Tibial nerve (tissue), 4 donors: ENCODE measurements at regions not wholly inside any gene's neighbourhood (a gene's known extent, or its start where the extent isn't known, plus 50 kb on each side); places are given as distances from the start of the nearest gene placed in this dataset.

Experiments used
- DNase-seq, 2 donors: peaks; one replicate each; pipeline ENCODE4 v3.0.0-alpha.2; 2019; ENCODE audit warnings: low spot score in 2 of 2
- H3K27ac ChIP-seq, 4 donors: fragments of 200-600 bp; sonication (generic) in 3 of 4; one replicate each; pipeline ENCODE4 v1.5.1; 2017 to 2019; ENCODE audit warnings: mild to moderate bottlenecking in 1 of 4
- H3K27me3 ChIP-seq, 2 donors: fragments of 200-600 bp; sonication (generic) in 1 of 2; one replicate each; pipeline versions ENCODE4 v1.5.1 to v1.6.0; 2017 to 2019
- H3K36me3 ChIP-seq, 3 donors: fragments of 200-600 bp; sonication (generic); one replicate each; pipeline ENCODE4 v1.5.1; 2018 to 2019
- H3K4me1 ChIP-seq, 4 donors: fragments of 200-600 bp; sonication (generic) in 3 of 4; one replicate each; pipeline ENCODE4 v1.5.1; 2017 to 2019
- H3K4me3 ChIP-seq, 4 donors: fragments of 200-600 bp; sonication (generic) in 3 of 4; one replicate each; pipeline ENCODE4 v1.5.1; 2017 to 2019; ENCODE audit warnings: mild to moderate bottlenecking in 1 of 4, moderate library complexity in 1 of 4
- H3K9me3 ChIP-seq, 4 donors: fragments of 200-600 bp; sonication (generic) in 3 of 4; one replicate each; pipeline ENCODE4 v1.5.1; 2017 to 2019
- EP300 ChIP-seq, 2 donors: sonication (generic); formaldehyde crosslinking; IDR thresholded peaks; one replicate each; pipeline ENCODE4 v1.6.1; 2017; ENCODE audit warnings: antibody characterized with exemption in 2 of 2, mild to moderate bottlenecking in 1 of 2
- POLR2A ChIP-seq, 2 donors: fragments of 450-650 bp; IDR thresholded peaks; one replicate each; pipeline ENCODE4 v1.6.1; 2017; ENCODE audit warnings: antibody characterized with exemption in 2 of 2, mild to moderate bottlenecking in 2 of 2, moderate library complexity in 2 of 2
- WGBS, 2 donors: methylation state at CpG; one replicate each; pipeline ENCODE4 v1.1.5; 2018; 5-methylcytosine and 5-hydroxymethylcytosine counted together
- TF ChIP-seq, protein P1 (sequence below), 5 experiments: fragments of 200-600 bp in 3 of 5; fragments of 450-650 bp in 2 of 5; sonication (generic) in 3 of 5; IDR thresholded peaks; one replicate each; pipeline ENCODE4 v1.5.1; 2016 to 2019; ENCODE audit warnings: antibody characterized with exemption in 5 of 5, mild to moderate bottlenecking in 3 of 5, moderate library complexity in 2 of 5

DNA sequence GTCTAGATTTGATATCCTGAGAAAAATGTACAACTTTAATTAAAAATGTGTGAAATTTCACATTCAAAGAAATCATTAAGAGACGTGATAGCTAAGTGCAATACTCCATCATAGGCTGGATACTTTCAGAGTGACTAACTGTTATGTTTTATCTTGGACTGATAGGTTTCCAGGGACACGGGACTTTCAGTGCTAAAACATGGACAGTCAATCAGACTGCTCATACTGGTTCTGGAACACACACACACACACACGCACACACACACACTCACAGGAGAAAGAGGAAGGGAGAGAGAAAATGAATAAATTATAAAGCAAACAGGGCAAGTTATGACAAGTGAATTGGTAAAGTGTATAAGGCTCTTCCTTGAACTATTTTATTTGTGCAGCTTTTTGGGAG lies 955.9 kb downstream of the SLITRK5 start:
- WGBS, 2 donors = 58 to 67% methylated on average over 3 of the region's 3 CpGs
- TF ChIP-seq, protein P1, sequence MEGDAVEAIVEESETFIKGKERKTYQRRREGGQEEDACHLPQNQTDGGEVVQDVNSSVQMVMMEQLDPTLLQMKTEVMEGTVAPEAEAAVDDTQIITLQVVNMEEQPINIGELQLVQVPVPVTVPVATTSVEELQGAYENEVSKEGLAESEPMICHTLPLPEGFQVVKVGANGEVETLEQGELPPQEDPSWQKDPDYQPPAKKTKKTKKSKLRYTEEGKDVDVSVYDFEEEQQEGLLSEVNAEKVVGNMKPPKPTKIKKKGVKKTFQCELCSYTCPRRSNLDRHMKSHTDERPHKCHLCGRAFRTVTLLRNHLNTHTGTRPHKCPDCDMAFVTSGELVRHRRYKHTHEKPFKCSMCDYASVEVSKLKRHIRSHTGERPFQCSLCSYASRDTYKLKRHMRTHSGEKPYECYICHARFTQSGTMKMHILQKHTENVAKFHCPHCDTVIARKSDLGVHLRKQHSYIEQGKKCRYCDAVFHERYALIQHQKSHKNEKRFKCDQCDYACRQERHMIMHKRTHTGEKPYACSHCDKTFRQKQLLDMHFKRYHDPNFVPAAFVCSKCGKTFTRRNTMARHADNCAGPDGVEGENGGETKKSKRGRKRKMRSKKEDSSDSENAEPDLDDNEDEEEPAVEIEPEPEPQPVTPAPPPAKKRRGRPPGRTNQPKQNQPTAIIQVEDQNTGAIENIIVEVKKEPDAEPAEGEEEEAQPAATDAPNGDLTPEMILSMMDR (IDR thresholded peaks at IDR 0.05) = no peak
- TF ChIP-seq EP300 (IDR thresholded peaks at IDR 0.05) = no peak

DNA sequence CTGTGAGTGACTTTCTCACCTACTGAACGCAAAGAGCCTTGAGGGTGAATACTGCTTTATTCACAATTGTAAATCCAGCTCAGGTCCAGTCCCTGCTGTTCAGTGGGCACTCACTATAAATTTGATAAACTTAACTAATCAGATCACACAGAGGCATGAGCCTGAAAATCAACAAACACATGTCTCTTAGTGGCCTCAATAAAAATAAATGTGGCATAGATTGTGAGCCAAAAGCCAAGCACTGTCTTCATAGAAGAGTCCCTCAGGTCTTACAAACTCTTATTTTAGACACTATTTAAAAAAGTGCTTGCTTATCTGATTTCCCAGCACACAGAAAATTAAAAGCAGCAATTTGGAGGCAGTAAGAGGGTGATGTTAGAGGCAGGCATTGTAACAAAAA lies 957.7 kb downstream of the SLITRK5 start:
- TF ChIP-seq EP300 (IDR thresholded peaks at IDR 0.05) = no peak
- TF ChIP-seq, protein P1 (IDR thresholded peaks at IDR 0.05) = no peak
- no peaks in the 10 kb centered on the region for H3K36me3 ChIP-seq
- WGBS, 2 donors = 0 to 59% methylated on average over 1 of the region's 1 CpG
- H3K4me1 ChIP-seq = no peaks in the 10 kb centered on the region
- peaks cover 0 to 3% (median 0%) of the 10 kb centered on the region in 4 donors for H3K9me3 ChIP-seq
- no peak for DNase-seq
- no peak overlapping the region for H3K4me3 ChIP-seq
- H3K27ac ChIP-seq = no peak overlapping the region
- H3K27me3 ChIP-seq = no peaks in the 10 kb centered on the region

More for the DNA sequence above, 955.9 kb downstream of the SLITRK5 start:
- H3K36me3 ChIP-seq = no peaks in the 10 kb centered on the region
- no peaks in the 10 kb centered on the region for H3K27me3 ChIP-seq
- peaks cover 0 to 3% (median 0%) of the 10 kb centered on the region in 4 donors for H3K9me3 ChIP-seq
- no peak for DNase-seq
- H3K4me1 ChIP-seq = no peaks in the 10 kb centered on the region
- H3K4me3 ChIP-seq = no peak overlapping the region
- no peak overlapping the region for H3K27ac ChIP-seq

GRCh38 chr13:88637935-88638334 lies 966.8 kb downstream of the SLITRK5 start:
- no peak overlapping the region for H3K4me3 ChIP-seq
- H3K36me3 ChIP-seq = no peaks in the 10 kb centered on the region
- H3K9me3 ChIP-seq = peaks cover 0 to 2% (median 0%) of the 10 kb centered on the region in 4 donors
- no peak overlapping the region for H3K27ac ChIP-seq
- TF ChIP-seq POLR2A (IDR thresholded peaks at IDR 0.05) (no peak), EP300 (IDR thresholded peaks at IDR 0.05) (no peak)
- TF ChIP-seq, protein P1 (IDR thresholded peaks at IDR 0.05) = no peak
- no peaks in the 10 kb centered on the region for H3K4me1 ChIP-seq
- DNase-seq = no peak
- no peaks in the 10 kb centered on the region for H3K27me3 ChIP-seq
- WGBS, 2 donors = 0 to 46% methylated on average over 1 of the region's 1 CpG

DNA sequence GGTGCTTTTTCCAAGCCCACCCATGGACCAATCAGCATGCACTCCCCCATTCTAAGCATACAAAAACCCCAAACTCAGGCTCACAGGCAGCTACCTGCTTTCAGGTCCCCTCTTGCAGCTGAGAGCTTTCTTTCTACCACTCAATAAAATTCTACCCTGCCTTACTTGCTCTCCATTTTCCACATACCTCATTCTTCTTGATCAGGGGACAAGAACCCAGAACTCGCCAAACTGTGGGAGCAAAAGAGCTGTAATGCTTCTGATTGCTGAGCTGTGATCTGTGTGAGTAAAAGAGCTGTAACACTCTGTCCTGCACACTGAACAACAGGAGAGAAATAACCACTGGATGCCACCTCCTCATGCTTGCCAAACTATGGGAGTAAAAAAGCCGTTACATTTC lies 972.1 kb downstream of the SLITRK5 start:
- Histone ChIP-seq H3K4me1 (no peaks in the 10 kb centered on the region), H3K36me3 (no peaks in the 10 kb centered on the region), H3K27ac (no peak overlapping the region), H3K4me3 (no peak overlapping the region), H3K9me3 (peaks cover 0 to 21% (median 3%) of the 10 kb centered on the region in 4 donors), H3K27me3 (no peaks in the 10 kb centered on the region)
- WGBS, 2 donors = 92 to 100% methylated on average over 2 of the region's 2 CpGs
- DNase-seq = no peak
- TF ChIP-seq EP300 (IDR thresholded peaks at IDR 0.05) (no peak), POLR2A (IDR thresholded peaks at IDR 0.05) (no peak)
- TF ChIP-seq, protein P1 (IDR thresholded peaks at IDR 0.05) = no peak

DNA sequence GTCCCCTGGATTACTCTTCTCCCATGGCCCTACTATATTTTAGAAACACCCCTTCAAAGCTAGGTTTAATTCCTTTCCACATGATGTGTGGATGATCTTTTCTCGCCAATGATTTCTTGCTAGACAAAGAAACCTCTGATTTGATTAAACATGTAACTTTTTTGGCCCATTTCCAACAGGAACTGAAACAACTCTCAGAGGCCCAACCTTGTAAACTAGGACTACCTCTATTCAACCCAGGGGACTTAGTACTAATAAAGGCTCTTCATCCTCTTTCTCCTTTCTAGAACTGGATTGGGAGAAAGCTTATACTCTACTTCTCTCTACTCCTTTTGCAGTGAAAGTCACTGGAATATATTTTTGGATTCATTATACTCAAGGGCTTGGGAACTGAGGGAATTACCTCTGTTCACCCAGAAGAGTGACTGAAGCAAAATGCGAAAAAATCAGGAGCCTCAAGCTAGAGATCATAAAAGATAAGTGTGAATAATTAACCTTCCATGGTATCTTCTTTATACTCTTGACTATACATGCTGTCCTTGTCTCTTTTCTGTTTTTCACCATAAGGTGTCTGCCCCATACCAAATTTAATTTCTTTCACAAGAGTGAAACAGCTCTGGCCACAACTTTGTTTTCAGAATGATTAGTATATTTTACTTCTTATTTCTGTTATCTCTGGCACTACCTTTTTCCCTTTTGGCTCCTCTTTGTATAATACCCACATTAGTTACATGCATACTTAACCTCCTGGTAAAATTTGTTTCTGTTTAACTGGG lies 977.6 kb downstream of the SLITRK5 start:
- peaks cover 0 to 12% (median under 1%) of the 10 kb centered on the region in 4 donors for H3K9me3 ChIP-seq
- no peaks in the 10 kb centered on the region for H3K36me3 ChIP-seq
- H3K4me3 ChIP-seq = no peak overlapping the region
- 35 to 66% methylated on average over 2 of the region's 2 CpGs for WGBS, 2 donors
- no peak for TF ChIP-seq EP300 (IDR thresholded peaks at IDR 0.05)
- TF ChIP-seq, protein P1 (IDR thresholded peaks at IDR 0.05) = no peak
- no peak for TF ChIP-seq POLR2A (IDR thresholded peaks at IDR 0.05)
- H3K27me3 ChIP-seq = no peaks in the 10 kb centered on the region
- no peaks in the 10 kb centered on the region for H3K4me1 ChIP-seq
- DNase-seq = no peak
- no peak overlapping the region for H3K27ac ChIP-seq
